ENCODE measurements at regions not wholly inside any gene's neighbourhood (a gene's known extent, or its start where the extent isn't known, plus 50 kb on each side); places are given as distances from the start of the nearest gene placed in this dataset.
"Not testable (repeated sequence)": the region's sequence is repeated elsewhere in the genome, so short reads cannot be mapped to it uniquely, and the experiment has no call there.

DNA sequence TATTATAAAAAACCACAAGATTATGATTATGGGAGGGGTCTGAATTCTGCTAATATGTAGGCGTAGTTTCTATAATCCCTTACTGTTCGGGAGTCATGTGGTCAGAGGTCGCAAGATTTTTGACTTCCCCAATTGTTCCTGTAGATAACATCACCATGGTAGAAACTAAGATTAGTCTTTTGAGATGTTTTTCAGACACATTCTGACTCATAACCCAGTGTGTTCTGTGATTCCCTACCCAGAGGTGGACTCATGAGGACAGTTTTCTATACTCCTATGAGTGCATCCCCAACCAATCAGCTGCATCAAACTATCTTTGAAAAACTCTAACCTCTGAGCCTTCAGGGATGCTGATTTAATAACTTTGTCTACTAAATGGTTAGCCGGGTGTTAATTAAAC lies 175.5 kb downstream of the RFPL4B start:
- H3K36me3 ChIP-seq, result no peaks in the 10 kb centered on the region
- no peak overlapping the region for H3K27ac ChIP-seq
- no peak for DNase-seq
- TF ChIP-seq, protein P1, sequence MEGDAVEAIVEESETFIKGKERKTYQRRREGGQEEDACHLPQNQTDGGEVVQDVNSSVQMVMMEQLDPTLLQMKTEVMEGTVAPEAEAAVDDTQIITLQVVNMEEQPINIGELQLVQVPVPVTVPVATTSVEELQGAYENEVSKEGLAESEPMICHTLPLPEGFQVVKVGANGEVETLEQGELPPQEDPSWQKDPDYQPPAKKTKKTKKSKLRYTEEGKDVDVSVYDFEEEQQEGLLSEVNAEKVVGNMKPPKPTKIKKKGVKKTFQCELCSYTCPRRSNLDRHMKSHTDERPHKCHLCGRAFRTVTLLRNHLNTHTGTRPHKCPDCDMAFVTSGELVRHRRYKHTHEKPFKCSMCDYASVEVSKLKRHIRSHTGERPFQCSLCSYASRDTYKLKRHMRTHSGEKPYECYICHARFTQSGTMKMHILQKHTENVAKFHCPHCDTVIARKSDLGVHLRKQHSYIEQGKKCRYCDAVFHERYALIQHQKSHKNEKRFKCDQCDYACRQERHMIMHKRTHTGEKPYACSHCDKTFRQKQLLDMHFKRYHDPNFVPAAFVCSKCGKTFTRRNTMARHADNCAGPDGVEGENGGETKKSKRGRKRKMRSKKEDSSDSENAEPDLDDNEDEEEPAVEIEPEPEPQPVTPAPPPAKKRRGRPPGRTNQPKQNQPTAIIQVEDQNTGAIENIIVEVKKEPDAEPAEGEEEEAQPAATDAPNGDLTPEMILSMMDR (IDR thresholded peaks at IDR 0.05), result no peak
- no peak for TF ChIP-seq POLR2A (IDR thresholded peaks at IDR 0.05)
- intact Hi-C loops (cut with DNase I; ENCODE audit: low total_unique reads), result no loop called here
- H3K9me3 ChIP-seq, result no peaks in the 10 kb centered on the region
- H3K4me1 ChIP-seq, result no peaks in the 10 kb centered on the region
- H3K4me3 ChIP-seq, result no peak overlapping the region
- H3K27me3 ChIP-seq, result no peaks in the 10 kb centered on the region

DNA sequence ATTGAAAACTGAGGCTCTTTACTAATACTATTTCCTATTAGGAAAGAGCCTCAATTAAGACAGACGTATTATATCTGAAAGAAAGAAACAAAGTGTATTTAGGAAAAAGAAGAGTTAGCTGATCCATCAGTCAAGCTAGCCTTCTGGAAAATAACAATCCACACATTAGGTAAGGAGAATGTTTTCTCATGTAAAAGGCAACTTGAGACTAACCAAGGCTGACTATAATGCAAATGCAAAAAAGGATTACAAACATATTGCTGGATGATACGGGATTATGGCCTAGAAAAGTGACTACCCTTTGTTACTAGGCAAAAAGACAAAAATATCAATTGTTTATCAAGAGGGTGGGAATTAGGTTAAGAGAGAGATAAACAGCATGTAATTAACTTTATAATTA lies 176.9 kb downstream of the RFPL4B start:
- TF ChIP-seq, protein P1 (IDR thresholded peaks at IDR 0.05), result no peak
- TF ChIP-seq POLR2A (IDR thresholded peaks at IDR 0.05), result no peak
- Histone ChIP-seq H3K27me3 (no peaks in the 10 kb centered on the region), H3K4me1 (no peaks in the 10 kb centered on the region), H3K4me3 (no peak overlapping the region), H3K27ac (no peak overlapping the region), H3K9me3 (no peaks in the 10 kb centered on the region), H3K36me3 (no peaks in the 10 kb centered on the region)
- no peak for DNase-seq
- intact Hi-C loops (cut with DNase I; ENCODE audit: low total_unique reads), result no loop called here

DNA sequence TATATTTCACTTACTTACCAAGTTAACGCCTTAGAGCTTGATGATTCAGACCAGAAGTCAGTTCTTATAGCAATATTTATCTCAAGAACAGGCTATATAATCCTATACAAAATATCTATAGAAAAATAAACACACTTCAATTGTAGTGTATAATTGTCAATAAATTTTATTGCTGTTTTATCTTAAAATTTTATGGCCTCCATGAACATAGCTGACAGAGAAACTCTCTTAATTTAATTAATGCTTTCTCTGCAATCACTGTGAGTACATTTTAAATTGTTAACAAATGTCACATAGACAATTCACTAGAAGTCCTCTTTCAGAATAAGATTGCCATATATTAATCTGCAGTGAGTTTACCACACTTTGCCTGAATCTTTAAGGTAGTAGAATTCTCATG lies 178.6 kb downstream of the RFPL4B start:
- no peak for TF ChIP-seq POLR2A (IDR thresholded peaks at IDR 0.05)
- TF ChIP-seq, protein P1 (IDR thresholded peaks at IDR 0.05), result no peak
- H3K9me3 ChIP-seq, result no peaks in the 10 kb centered on the region
- H3K27me3 ChIP-seq, result no peaks in the 10 kb centered on the region
- H3K4me3 ChIP-seq, result no peak overlapping the region
- no peaks in the 10 kb centered on the region for H3K36me3 ChIP-seq
- intact Hi-C loops (cut with DNase I; ENCODE audit: low total_unique reads), result no loop called here
- DNase-seq, result no peak
- H3K4me1 ChIP-seq, result no peaks in the 10 kb centered on the region
- no peak overlapping the region for H3K27ac ChIP-seq

DNA sequence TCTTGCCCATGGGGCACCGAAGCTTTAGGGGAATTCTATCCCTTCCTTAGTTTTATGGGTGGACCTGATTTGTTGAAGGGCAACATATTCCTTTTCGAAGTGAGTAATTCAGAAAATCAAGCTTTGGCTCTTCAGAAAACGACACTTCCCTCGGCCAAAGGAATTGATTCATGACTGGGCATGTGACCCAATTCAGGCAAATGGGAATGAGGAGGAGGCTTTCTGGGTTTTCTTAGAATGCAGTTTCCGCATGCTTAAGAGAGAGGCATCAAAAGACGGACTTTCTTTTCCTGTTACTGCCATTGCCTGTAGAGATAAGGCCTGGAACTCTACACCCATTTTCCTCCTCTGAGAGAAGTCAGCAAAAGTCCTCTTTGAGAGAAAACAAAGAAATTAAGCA lies 179.5 kb downstream of the RFPL4B start:
- intact Hi-C loops (cut with DNase I; ENCODE audit: low total_unique reads), result no loop called here
- Histone ChIP-seq H3K36me3 (no peaks in the 10 kb centered on the region), H3K27ac (no peak overlapping the region), H3K4me3 (no peak overlapping the region), H3K27me3 (no peaks in the 10 kb centered on the region), H3K9me3 (no peaks in the 10 kb centered on the region), H3K4me1 (no peaks in the 10 kb centered on the region)
- DNase-seq, result no peak
- TF ChIP-seq POLR2A (IDR thresholded peaks at IDR 0.05), result no peak
- TF ChIP-seq, protein P1 (IDR thresholded peaks at IDR 0.05), result no peak

DNA sequence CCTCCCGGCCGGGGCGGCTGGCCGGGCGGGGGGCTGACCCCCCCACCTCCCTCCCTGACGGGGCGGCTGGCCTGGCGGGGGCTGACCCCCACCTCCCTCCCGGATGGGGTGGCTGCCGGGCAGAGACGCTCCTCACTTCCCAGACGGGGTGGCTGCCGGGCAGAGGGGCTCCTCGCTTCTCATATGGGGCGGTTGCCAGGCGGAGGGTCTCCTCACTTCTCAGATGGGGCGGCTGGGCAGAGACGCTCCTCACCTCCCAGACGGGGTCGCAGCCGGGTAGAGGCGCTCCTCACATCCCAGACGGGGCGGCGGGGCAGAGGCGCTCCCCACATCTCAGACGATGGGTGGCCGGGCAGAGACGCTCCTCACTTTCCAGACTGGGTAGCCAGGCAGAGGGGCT lies 181.2 kb downstream of the RFPL4B start:
- H3K4me1 ChIP-seq; DNase-seq; H3K27me3 ChIP-seq; H3K9me3 ChIP-seq; intact Hi-C loops (cut with DNase I; ENCODE audit: low total_unique reads); H3K36me3 ChIP-seq; H3K4me3 ChIP-seq; H3K27ac ChIP-seq: not testable (repeated sequence)

DNA sequence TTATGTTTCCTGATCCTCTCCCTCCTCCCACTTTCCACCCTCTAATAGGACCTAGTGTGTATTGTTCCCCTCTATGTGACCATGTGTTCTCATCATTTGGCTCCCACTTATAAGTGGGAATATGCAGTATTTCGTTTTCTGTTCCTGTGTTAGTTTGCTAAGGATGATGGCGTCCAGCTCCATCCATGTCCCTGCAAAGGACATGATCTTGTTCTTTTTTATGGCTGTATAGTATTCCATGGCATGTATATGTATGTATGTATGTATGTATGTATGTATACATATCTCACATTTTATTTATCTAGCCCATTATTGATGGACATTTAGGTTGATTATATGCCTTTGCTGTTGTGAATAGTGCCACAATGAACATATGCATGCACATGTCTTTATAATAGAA lies 188.7 kb downstream of the RFPL4B start:
- Histone ChIP-seq H3K4me1 (no peaks in the 10 kb centered on the region), H3K27me3 (no peaks in the 10 kb centered on the region), H3K36me3 (no peaks in the 10 kb centered on the region), H3K9me3 (no peaks in the 10 kb centered on the region), H3K4me3 (no peak overlapping the region), H3K27ac (no peak overlapping the region)
- no peak for DNase-seq
- no peak for TF ChIP-seq POLR2A (IDR thresholded peaks at IDR 0.05)
- TF ChIP-seq, protein P1 (IDR thresholded peaks at IDR 0.05), result no peak
- intact Hi-C loops (cut with DNase I; ENCODE audit: low total_unique reads), result no loop called here
